ENCODE measurements at regions not wholly inside any gene's neighbourhood (a gene's known extent, or its start where the extent isn't known, plus 50 kb on each side); places are given as distances from the start of the nearest gene placed in this dataset.

DNA sequence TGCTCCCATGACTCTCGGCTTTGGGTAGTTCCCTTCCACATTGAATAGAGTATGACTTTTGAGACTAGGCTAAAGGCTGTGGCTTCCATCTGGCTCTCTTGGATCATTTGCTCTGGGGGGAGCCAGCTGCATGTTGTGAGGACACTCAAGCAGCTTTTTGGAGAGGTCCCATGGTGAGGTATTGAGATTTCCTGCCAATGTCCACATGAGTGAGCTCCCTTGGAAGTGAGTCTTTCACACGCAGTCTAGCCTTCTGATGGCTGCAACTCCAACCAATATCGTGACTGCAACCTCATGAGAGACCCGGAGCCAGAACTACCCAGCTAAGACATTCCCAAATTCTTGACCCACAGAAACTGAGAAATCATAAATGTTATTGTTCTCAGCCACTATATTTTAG lies 127.7 kb upstream of the KAZN start:
- no peak for TF ChIP-seq POLR2AphosphoS5 (IDR thresholded peaks at IDR 0.05)
- TF ChIP-seq EP300 (IDR thresholded peaks at IDR 0.05), result no peak
- TF ChIP-seq, protein P1, sequence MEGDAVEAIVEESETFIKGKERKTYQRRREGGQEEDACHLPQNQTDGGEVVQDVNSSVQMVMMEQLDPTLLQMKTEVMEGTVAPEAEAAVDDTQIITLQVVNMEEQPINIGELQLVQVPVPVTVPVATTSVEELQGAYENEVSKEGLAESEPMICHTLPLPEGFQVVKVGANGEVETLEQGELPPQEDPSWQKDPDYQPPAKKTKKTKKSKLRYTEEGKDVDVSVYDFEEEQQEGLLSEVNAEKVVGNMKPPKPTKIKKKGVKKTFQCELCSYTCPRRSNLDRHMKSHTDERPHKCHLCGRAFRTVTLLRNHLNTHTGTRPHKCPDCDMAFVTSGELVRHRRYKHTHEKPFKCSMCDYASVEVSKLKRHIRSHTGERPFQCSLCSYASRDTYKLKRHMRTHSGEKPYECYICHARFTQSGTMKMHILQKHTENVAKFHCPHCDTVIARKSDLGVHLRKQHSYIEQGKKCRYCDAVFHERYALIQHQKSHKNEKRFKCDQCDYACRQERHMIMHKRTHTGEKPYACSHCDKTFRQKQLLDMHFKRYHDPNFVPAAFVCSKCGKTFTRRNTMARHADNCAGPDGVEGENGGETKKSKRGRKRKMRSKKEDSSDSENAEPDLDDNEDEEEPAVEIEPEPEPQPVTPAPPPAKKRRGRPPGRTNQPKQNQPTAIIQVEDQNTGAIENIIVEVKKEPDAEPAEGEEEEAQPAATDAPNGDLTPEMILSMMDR (IDR thresholded peaks at IDR 0.05), result no peak
- no peak for TF ChIP-seq POLR2A (IDR thresholded peaks at IDR 0.05)
- Histone ChIP-seq H3K4me3 (no peak overlapping the region), H3K27me3 (no peaks in the 10 kb centered on the region), H3K27ac (no peak overlapping the region), H3K36me3 (no peaks in the 10 kb centered on the region), H3K9me3 (no peaks in the 10 kb centered on the region), H3K4me1 (no peaks in the 10 kb centered on the region)
- no peak for DNase-seq (ENCODE audit: low spot score in 2 of 2)
- WGBS, result 95% methylated on average over 4 of the region's 4 CpGs

DNA sequence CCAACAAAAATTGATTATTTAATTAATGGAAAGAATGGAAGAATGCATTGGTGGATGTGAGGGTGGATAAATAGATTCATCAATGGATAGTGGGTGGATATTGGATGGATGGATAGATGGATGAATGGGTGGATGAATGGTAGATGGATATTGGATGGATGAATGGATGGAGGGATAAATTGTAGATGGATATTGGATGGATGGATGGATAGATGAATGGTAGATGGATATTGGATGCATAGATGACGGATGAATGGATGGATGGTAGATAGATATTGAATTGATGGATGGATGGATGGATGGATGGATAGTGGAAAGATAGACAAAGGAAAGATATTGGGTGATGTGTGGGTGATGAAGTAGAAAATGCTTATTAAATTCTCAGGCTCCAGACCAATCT lies 123.6 kb upstream of the KAZN start:
- WGBS, result 94% methylated on average over 1 of the region's 1 CpG
- no peak overlapping the region for H3K4me3 ChIP-seq
- H3K27ac ChIP-seq, result no peak overlapping the region
- DNase-seq (ENCODE audit: low spot score in 2 of 2), result no peak
- H3K4me1 ChIP-seq, result no peaks in the 10 kb centered on the region
- H3K9me3 ChIP-seq, result no peaks in the 10 kb centered on the region
- H3K27me3 ChIP-seq, result no peaks in the 10 kb centered on the region
- no peak for TF ChIP-seq EP300 (IDR thresholded peaks at IDR 0.05)
- TF ChIP-seq POLR2A (IDR thresholded peaks at IDR 0.05), result no peak
- no peak for TF ChIP-seq POLR2AphosphoS5 (IDR thresholded peaks at IDR 0.05)
- TF ChIP-seq, protein P1 (IDR thresholded peaks at IDR 0.05), result no peak
- no peaks in the 10 kb centered on the region for H3K36me3 ChIP-seq

DNA sequence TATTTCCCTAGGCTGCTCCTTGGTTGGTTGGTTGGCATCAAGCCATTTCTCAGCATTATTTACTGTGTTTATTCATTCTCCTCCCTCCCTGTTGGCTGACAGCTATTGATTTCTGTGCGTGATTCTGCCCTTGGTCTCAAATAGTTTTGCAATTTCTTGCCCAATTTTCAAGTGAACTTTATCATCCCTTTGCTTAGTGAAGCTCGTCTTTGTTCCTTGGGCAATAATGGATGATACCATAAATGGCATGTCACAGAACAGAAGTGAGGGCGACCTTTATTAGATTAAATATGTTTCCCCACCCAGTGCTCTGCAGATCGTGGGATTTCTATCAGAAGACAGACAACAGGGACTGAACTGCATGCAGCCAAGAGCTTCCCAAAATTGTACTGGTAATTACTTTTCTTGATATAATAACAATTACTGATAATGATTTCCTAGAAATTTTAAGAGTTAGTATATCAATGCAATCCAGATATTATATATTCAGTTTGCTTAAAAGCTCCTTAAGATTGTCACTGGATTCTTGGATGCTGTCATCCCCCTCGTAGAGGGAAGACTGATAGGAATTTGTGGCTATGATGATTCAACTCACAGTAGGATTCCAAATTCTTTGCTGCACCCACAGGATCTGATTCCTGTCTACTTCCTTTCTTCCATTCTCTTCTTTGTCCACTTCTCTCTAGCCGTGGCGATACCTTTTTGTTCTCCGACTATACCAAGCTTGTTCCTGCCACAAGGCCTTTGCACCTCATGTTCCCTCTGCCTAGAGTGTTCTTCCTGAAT lies 122.1 kb upstream of the KAZN start:
- no peak overlapping the region for H3K4me3 ChIP-seq
- TF ChIP-seq POLR2A (IDR thresholded peaks at IDR 0.05) (no peak), EP300 (IDR thresholded peaks at IDR 0.05) (no peak)
- no peak overlapping the region for H3K27ac ChIP-seq
- WGBS, result 85% methylated on average over 8 of the region's 8 CpGs
- H3K4me1 ChIP-seq, result no peaks in the 10 kb centered on the region
- no peaks in the 10 kb centered on the region for H3K36me3 ChIP-seq
- no peak for DNase-seq (ENCODE audit: low spot score in 2 of 2)
- no peaks in the 10 kb centered on the region for H3K9me3 ChIP-seq
- H3K27me3 ChIP-seq, result no peaks in the 10 kb centered on the region

DNA sequence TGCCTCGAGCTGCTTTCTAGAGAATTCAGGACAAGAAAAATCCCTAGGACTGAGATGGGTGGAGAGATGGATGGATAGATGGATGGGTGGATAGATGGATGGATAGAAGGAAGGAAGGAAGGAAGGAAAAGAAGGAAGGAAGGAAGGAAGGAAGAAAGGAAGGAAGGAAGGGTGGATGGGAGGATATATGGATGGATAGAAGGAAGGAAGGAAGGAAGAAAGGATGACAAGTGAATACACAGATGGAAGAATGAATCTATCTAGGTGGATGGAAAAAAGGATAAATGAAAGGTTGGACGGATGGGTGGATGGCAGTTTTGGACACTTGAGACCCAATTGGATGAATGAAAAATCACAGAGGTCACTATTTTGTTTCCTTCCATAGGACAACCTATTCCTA lies 120.4 kb upstream of the KAZN start:
- H3K27me3 ChIP-seq, result no peaks in the 10 kb centered on the region
- no peak overlapping the region for H3K4me3 ChIP-seq
- H3K4me1 ChIP-seq, result no peaks in the 10 kb centered on the region
- H3K36me3 ChIP-seq, result no peaks in the 10 kb centered on the region
- TF ChIP-seq EP300 (IDR thresholded peaks at IDR 0.05) (no peak), POLR2AphosphoS5 (IDR thresholded peaks at IDR 0.05) (no peak), POLR2A (IDR thresholded peaks at IDR 0.05) (no peak)
- TF ChIP-seq, protein P1 (IDR thresholded peaks at IDR 0.05), result no peak
- no peak overlapping the region for H3K27ac ChIP-seq
- H3K9me3 ChIP-seq, result no peaks in the 10 kb centered on the region
- DNase-seq (ENCODE audit: low spot score in 2 of 2), result no peak
- WGBS, result 86% methylated on average over 2 of the region's 2 CpGs

DNA sequence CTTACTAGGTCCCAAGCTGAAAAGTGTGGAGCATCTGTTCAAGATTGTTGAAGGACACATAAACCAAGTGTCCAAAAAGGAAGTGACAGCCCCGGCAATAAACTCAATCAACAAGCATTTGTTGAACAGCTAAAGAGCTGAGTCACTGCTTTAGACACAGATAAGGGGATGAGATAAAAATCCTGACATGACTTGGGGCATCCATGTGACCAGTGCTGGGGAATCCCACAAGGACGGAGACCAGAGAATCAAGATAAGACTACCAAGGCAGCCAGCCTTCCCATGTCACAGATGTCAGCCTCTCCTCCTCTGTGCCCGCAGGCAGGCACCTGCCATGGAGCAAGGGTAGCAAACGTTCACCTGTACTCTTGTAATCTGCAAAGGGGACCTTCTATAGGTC lies 118.6 kb upstream of the KAZN start:
- TF ChIP-seq, protein P1 (IDR thresholded peaks at IDR 0.05), result no peak
- TF ChIP-seq POLR2AphosphoS5 (IDR thresholded peaks at IDR 0.05) (no peak), EP300 (IDR thresholded peaks at IDR 0.05) (no peak), POLR2A (IDR thresholded peaks at IDR 0.05) (no peak)
- H3K9me3 ChIP-seq, result no peaks in the 10 kb centered on the region
- no peaks in the 10 kb centered on the region for H3K4me1 ChIP-seq
- no peak overlapping the region for H3K4me3 ChIP-seq
- no peak overlapping the region for H3K27ac ChIP-seq
- no peaks in the 10 kb centered on the region for H3K27me3 ChIP-seq
- H3K36me3 ChIP-seq, result no peaks in the 10 kb centered on the region
- no peak for DNase-seq (ENCODE audit: low spot score in 2 of 2)
- 69% methylated on average over 4 of the region's 4 CpGs for WGBS
